Breast epithelium (tissue), 4 donors: ENCODE measurements at regions not wholly inside any gene's neighbourhood (a gene's known extent, or its start where the extent isn't known, plus 50 kb on each side); places are given as distances from the start of the nearest gene placed in this dataset.

ENCODE experiments used
- DNase-seq, 2 donors: peaks; one replicate each; pipeline ENCODE4 v3.0.0-alpha.2; 2019; ENCODE audit warnings: low spot score in 2 of 2
- H3K27ac ChIP-seq, 2 donors: fragments of 200-600 bp; sonication (generic) in 1 of 2; one replicate each; pipeline ENCODE4 v1.5.1; 2016 to 2019; ENCODE audit warnings: mild to moderate bottlenecking in 1 of 2
- H3K27me3 ChIP-seq, 2 donors: fragments of 200-600 bp; sonication (generic) in 1 of 2; one replicate each; pipeline versions ENCODE4 v1.5.1 to v1.6.0; 2017 to 2019; ENCODE audit warnings: control low read depth in 1 of 2, mild to moderate bottlenecking in 1 of 2
- H3K36me3 ChIP-seq: fragments of 200-600 bp; one replicate; pipeline ENCODE4 v1.5.1; 2019
- H3K4me1 ChIP-seq, 2 donors: fragments of 200-600 bp; sonication (generic); one replicate each; pipeline ENCODE4 v1.5.1; 2016 to 2019; ENCODE audit warnings: control low read depth in 1 of 2
- H3K4me3 ChIP-seq, 3 donors: fragments of 200-600 bp; sonication (generic); 1 replicate in 2 of 3; 2 replicates in 1 of 3; pipeline ENCODE4 v1.5.1; 2016 to 2019; ENCODE audit warnings: mild to moderate bottlenecking in 3 of 3, moderate library complexity in 2 of 3
- H3K9me3 ChIP-seq, 2 donors: fragments of 200-600 bp; sonication (generic) in 1 of 2; one replicate each; pipeline ENCODE4 v1.5.1; 2016 to 2019; ENCODE audit warnings: control low read depth in 1 of 2
- CTCF ChIP-seq, 3 donors: fragments of 450-650 bp; IDR thresholded peaks; one replicate each; pipeline ENCODE4 v1.5.1; 2016 to 2017; ENCODE audit warnings: antibody characterized with exemption in 3 of 3, mild to moderate bottlenecking in 3 of 3, moderate library complexity in 3 of 3
- POLR2A ChIP-seq: fragments of 450-650 bp; IDR thresholded peaks from one replicate; pipeline ENCODE4 v1.6.1; 2016; ENCODE audit warnings: antibody characterized with exemption, mild to moderate bottlenecking, moderate library complexity
- POLR2AphosphoS5 ChIP-seq, 3 donors: sonication (generic); formaldehyde crosslinking; IDR thresholded peaks; one replicate each; pipeline ENCODE4 v1.6.1; 2017; ENCODE audit warnings: antibody characterized with exemption in 3 of 3
- intact Hi-C: fragments of 100-400 bp; cut with DNase I; formaldehyde crosslinking; loops from one replicate; pipeline ENCODE4 v1.15.1; 2023; ENCODE audit warnings: low total_unique reads

- no peak for DNase-seq
- no peak for TF ChIP-seq CTCF (IDR thresholded peaks at IDR 0.05)
- TF ChIP-seq POLR2A, result no peak
- no peak for TF ChIP-seq POLR2AphosphoS5 (IDR thresholded peaks at IDR 0.05)
- Histone ChIP-seq H3K27ac (no peak overlapping the region), H3K36me3 (no peaks in the 10 kb centered on the region), H3K27me3 (no peaks in the 10 kb centered on the region), H3K9me3 (no peaks in the 10 kb centered on the region), H3K4me3 (no peak overlapping the region), H3K4me1 (no peaks in the 10 kb centered on the region)
- intact Hi-C loops, result no loop called here
Measured at GRCh38 chr10:59108296-59108870, 68.1 kb upstream of the PHYHIPL start.

- Histone ChIP-seq H3K27ac (no peak overlapping the region), H3K36me3 (no peaks in the 10 kb centered on the region), H3K9me3 (no peaks in the 10 kb centered on the region), H3K27me3 (no peaks in the 10 kb centered on the region), H3K4me1 (no peaks in the 10 kb centered on the region), H3K4me3 (no peak overlapping the region)
- intact Hi-C loops, result no loop called here
- no peak for TF ChIP-seq CTCF (IDR thresholded peaks at IDR 0.05)
- TF ChIP-seq POLR2A, result no peak
- no peak for TF ChIP-seq POLR2AphosphoS5 (IDR thresholded peaks at IDR 0.05)
- DNase-seq, result no peak
Measured at GRCh38 chr10:59108886-59109288, 67.6 kb upstream of the PHYHIPL start.

GRCh38 chr10:59109826-59110225 lies 66.6 kb upstream of the PHYHIPL start:
- H3K9me3 ChIP-seq, result no peaks in the 10 kb centered on the region
- H3K36me3 ChIP-seq, result no peaks in the 10 kb centered on the region
- H3K4me1 ChIP-seq, result no peaks in the 10 kb centered on the region
- H3K4me3 ChIP-seq, result no peak overlapping the region
- no peaks in the 10 kb centered on the region for H3K27me3 ChIP-seq
- TF ChIP-seq POLR2AphosphoS5 (IDR thresholded peaks at IDR 0.05) (no peak), POLR2A (no peak), CTCF (IDR thresholded peaks at IDR 0.05) (no peak)
- H3K27ac ChIP-seq, result no peak overlapping the region
- intact Hi-C loops, result no loop called here
- DNase-seq, result no peak

- no peak for TF ChIP-seq POLR2AphosphoS5 (IDR thresholded peaks at IDR 0.05)
- TF ChIP-seq POLR2A, result no peak
- no peak for TF ChIP-seq CTCF (IDR thresholded peaks at IDR 0.05)
- H3K4me1 ChIP-seq, result no peaks in the 10 kb centered on the region
- no peak overlapping the region for H3K4me3 ChIP-seq
Measured at GRCh38 chr10:59124187-59124586, 52.3 kb upstream of the PHYHIPL start.

GRCh38 chr10:59125666-59126065 lies 50.8 kb upstream of the PHYHIPL start:
- H3K4me3 ChIP-seq, result no peak overlapping the region
- no peaks in the 10 kb centered on the region for H3K27me3 ChIP-seq
- no peak for DNase-seq
- H3K9me3 ChIP-seq, result no peaks in the 10 kb centered on the region
- H3K4me1 ChIP-seq, result no peaks in the 10 kb centered on the region
- intact Hi-C loops, result no loop called here
- H3K36me3 ChIP-seq, result no peaks in the 10 kb centered on the region
- H3K27ac ChIP-seq, result peak overlapping the region in 1 of 2 donors; percentile 20
- TF ChIP-seq POLR2A (no peak), POLR2AphosphoS5 (IDR thresholded peaks at IDR 0.05) (no peak), CTCF (IDR thresholded peaks at IDR 0.05) (no peak)

More at GRCh38 chr10:59124187-59124586, 52.3 kb upstream of the PHYHIPL start:
- DNase-seq, result no peak
- Histone ChIP-seq H3K36me3 (no peaks in the 10 kb centered on the region), H3K9me3 (no peaks in the 10 kb centered on the region), H3K27me3 (no peaks in the 10 kb centered on the region), H3K27ac (no peak overlapping the region)
- intact Hi-C loops, result no loop called here
